A549 (cell line): ENCODE measurements at regions not wholly inside any gene's neighbourhood (a gene's known extent, or its start where the extent isn't known, plus 50 kb on each side); places are given as distances from the start of the nearest gene placed in this dataset.

ENCODE experiments used
- ATAC-seq, 2 experiments: fragments of 200-7000 bp in 1 of 2; fragments of >200 bp in 1 of 2; cut with Nextera tagmentation in 1 of 2; cut with Tn5 transposase in 1 of 2; 3 replicates each; pipeline versions ENCODE4 v1.8.0 to v1.9.1; 2018 to 2020; ENCODE audit warnings: mild to moderate bottlenecking in 1 of 2, moderate library complexity in 1 of 2
- CTCF ChIA-PET: fragments of 300-600 bp; sonication (Branson Sonifier 250); formaldehyde crosslinking; extraction: SDS; loops from one replicate; lab custom pipeline; 2021; ENCODE audit warnings: antibody characterized with exemption, inconsistent platforms; lab: Yijun Ruan, JAX
- POLR2A ChIA-PET: fragments of 350-600 bp; formaldehyde crosslinking; extraction: SDS; loops from one replicate; lab custom pipeline; 2021; ENCODE audit warnings: antibody characterized with exemption, inconsistent platforms; lab: Yijun Ruan, JAX
- DNase-seq, 2 experiments: peaks; one replicate each; pipeline versions ENCODE4 v3.0.0 to v3.0.0-alpha.2; 2011 to 2016; ENCODE audit warnings: low read depth in 1 of 2, low spot score in 1 of 2
- FAIRE-seq: peaks from 2 replicates; lab custom pipeline; 2011; peaks lifted over from hg19 to GRCh38; lab: Jason Lieb, UNC
- H3K27ac ChIP-seq, 2 experiments: fragments of >200 bp; sonication (Bioruptor Twin); formaldehyde crosslinking; 3 replicates each; pipeline ENCODE4 v1.5.1; 2016 to 2017
- H3K4me1 ChIP-seq: fragments of >200 bp; sonication (Bioruptor Twin); formaldehyde crosslinking; 3 replicates; pipeline ENCODE4 v1.6.1; 2016
- H3K4me2 ChIP-seq: fragments of >200 bp; sonication (Bioruptor Twin); formaldehyde crosslinking; 3 replicates; pipeline ENCODE4 v1.6.1; 2016
- H3K4me3 ChIP-seq: fragments of >200 bp; sonication (Bioruptor Twin); formaldehyde crosslinking; 3 replicates; pipeline ENCODE4 v1.5.1; 2016
- H3K9me3 ChIP-seq: fragments of >200 bp; sonication (Bioruptor Twin); formaldehyde crosslinking; 3 replicates; pipeline ENCODE4 v1.6.1; 2016
- ATOH8 ChIP-seq: fragments of 250-450 bp; sonication (Bioruptor Pico); IDR thresholded peaks from 2 replicates; pipeline ENCODE4 v1.5.0; 2020; ENCODE audit warnings: low read depth, mild to moderate bottlenecking, moderate library complexity
- BHLHE40 ChIP-seq: IDR thresholded peaks from 2 replicates; pipeline ENCODE4 v1.6.1; 2012; ENCODE audit warnings: low read depth, low read length, inconsistent platforms
- CBX2 ChIP-seq: fragments of 200-600 bp; sonication (generic); IDR thresholded peaks from 2 replicates; pipeline ENCODE4 v1.6.1; 2016; ENCODE audit warnings: low read depth, mild to moderate bottlenecking, borderline replicate concordance
- CBX8 ChIP-seq: fragments of 200-600 bp; sonication (generic); IDR thresholded peaks from 2 replicates; pipeline ENCODE4 v1.6.1; 2016
- CHD2 ChIP-seq: fragments of 150-350 bp; IDR thresholded peaks from 2 replicates; pipeline ENCODE4 v1.6.1; 2014; ENCODE audit warnings: low read length; ENCODE audit not compliant: partially characterized antibody
- CHD4 ChIP-seq: fragments of 200-600 bp; sonication (generic); IDR thresholded peaks from 2 replicates; pipeline ENCODE4 v1.6.1; 2016; ENCODE audit warnings: antibody characterized with exemption, mild to moderate bottlenecking, borderline replicate concordance
- CTCF ChIP-seq: fragments of >200 bp; sonication (Bioruptor Twin); formaldehyde crosslinking; IDR thresholded peaks from 3 replicates; pipeline ENCODE4 v1.5.1; 2016
- E2F6 ChIP-seq: IDR thresholded peaks from 2 replicates; pipeline ENCODE4 v1.6.1; 2012; ENCODE audit warnings: low read depth, borderline replicate concordance
- EHF ChIP-seq: fragments of 250-450 bp; sonication (Bioruptor Pico); IDR thresholded peaks from 2 replicates; pipeline ENCODE4 v1.5.0; 2020; ENCODE audit warnings: mild to moderate bottlenecking
- EHMT2 ChIP-seq: fragments of 200-600 bp; sonication (generic); IDR thresholded peaks from 2 replicates; pipeline ENCODE4 v1.6.1; 2016; ENCODE audit warnings: antibody characterized with exemption, low read depth, mild to moderate bottlenecking, moderate library complexity
- EP300 ChIP-seq, 2 experiments: fragments of >200 bp; sonication (Bioruptor Twin); formaldehyde crosslinking; IDR thresholded peaks; 2 replicates in 1 of 2; 3 replicates in 1 of 2; pipeline ENCODE4 v1.6.1; 2016 to 2017
- FOSL2 ChIP-seq, 2 experiments: fragments of 450-650 bp in 1 of 2; fragments of >200 bp in 1 of 2; sonication (Bioruptor Twin) in 1 of 2; formaldehyde crosslinking; IDR thresholded peaks; 2 replicates each; pipeline versions ENCODE4 v1.5.0 to v1.6.1; 2016 to 2020; ENCODE audit warnings: mild to moderate bottlenecking in 1 of 2, moderate library complexity in 1 of 2
- GATA3 ChIP-seq: IDR thresholded peaks from 2 replicates; pipeline ENCODE4 v1.6.1; 2012; ENCODE audit warnings: borderline replicate concordance
- HOXA7 ChIP-seq: fragments of 250-450 bp; sonication (Bioruptor Pico); IDR thresholded peaks from 2 replicates; pipeline ENCODE4 v1.5.0; 2020; ENCODE audit warnings: mild to moderate bottlenecking, moderate library complexity
- HOXB13 ChIP-seq: fragments of 250-450 bp; sonication (Bioruptor Pico); IDR thresholded peaks from 2 replicates; pipeline ENCODE4 v1.5.0; 2020; ENCODE audit warnings: low read depth, mild to moderate bottlenecking, moderate library complexity
- JUN ChIP-seq, 2 experiments: fragments of >200 bp; sonication (Bioruptor Twin); formaldehyde crosslinking; IDR thresholded peaks; 2 replicates in 1 of 2; 3 replicates in 1 of 2; pipeline ENCODE4 v1.6.1; 2016 to 2017
- MAZ ChIP-seq: fragments of 150-350 bp; IDR thresholded peaks from 2 replicates; pipeline ENCODE4 v1.6.1; 2014; ENCODE audit warnings: antibody characterized with exemption, low read depth, low read length, borderline replicate concordance
- NPAS2 ChIP-seq: fragments of 250-450 bp; sonication (Bioruptor Pico); IDR thresholded peaks from 2 replicates; pipeline ENCODE4 v1.8.0; 2022; ENCODE audit warnings: mild to moderate bottlenecking, moderate library complexity, borderline replicate concordance
- TFCP2L1 ChIP-seq: fragments of 250-450 bp; sonication (Bioruptor Pico); IDR thresholded peaks from 2 replicates; pipeline ENCODE4 v1.5.0; 2021; ENCODE audit warnings: mild to moderate bottlenecking
- TP53 ChIP-seq: fragments of 250-450 bp; sonication (Bioruptor Pico); IDR thresholded peaks from 2 replicates; pipeline ENCODE4 v1.5.0; 2021; ENCODE audit warnings: mild to moderate bottlenecking, moderate library complexity
- USF2 ChIP-seq: fragments of 450-650 bp; IDR thresholded peaks from 2 replicates; pipeline ENCODE4 v1.6.1; 2014; ENCODE audit warnings: antibody characterized with exemption
- ZFP36 ChIP-seq: fragments of 450-650 bp; IDR thresholded peaks from 2 replicates; pipeline ENCODE4 v1.6.1; 2014; ENCODE audit warnings: borderline replicate concordance; ENCODE audit not compliant: partially characterized antibody
- ZSCAN20 ChIP-seq: fragments of 250-450 bp; sonication (Bioruptor Pico); IDR thresholded peaks from 2 replicates; pipeline ENCODE4 v1.8.0; 2022; ENCODE audit warnings: mild to moderate bottlenecking, moderate library complexity
- WGBS: methylation state at CpG from one replicate; pipeline ENCODE4 v1.1.6; 2017; ENCODE audit errors: missing lambda C conversion rate; 5-methylcytosine and 5-hydroxymethylcytosine counted together
- TF ChIP-seq, protein P1 (sequence below): fragments of 200-600 bp; sonication (generic); IDR thresholded peaks from 2 replicates; pipeline ENCODE4 v1.6.1; 2016; ENCODE audit warnings: antibody characterized with exemption, mild to moderate bottlenecking, moderate library complexity

GRCh38 chr3:25844891-25845290, 55.0 kb downstream of the OXSM start:
- no peak for DNase-seq
- no peak for ATAC-seq
- no peaks in the 10 kb centered on the region for H3K9me3 ChIP-seq
- no peak for TF ChIP-seq E2F6
- no peak for TF ChIP-seq EHF (CRISPR knock-in tag)
- no peak for TF ChIP-seq BHLHE40
- no peak for TF ChIP-seq EP300 (IDR thresholded peaks at IDR 0.05)
- no peak for TF ChIP-seq FOSL2 (IDR thresholded peaks at IDR 0.05)
- no peak for TF ChIP-seq FOSL2 (CRISPR knock-in tag; IDR thresholded peaks at IDR 0.05)
- no peak for TF ChIP-seq GATA3
- TF ChIP-seq MAZ, result no peak
- no peak for TF ChIP-seq ATOH8
- no peak for TF ChIP-seq CTCF
- no peak for TF ChIP-seq EHMT2
- H3K4me3 ChIP-seq, result no peak overlapping the region
- ChIA-PET CTCF (interaction anchor here (1.0 to 2.5 kb wide), 7 partner anchors 10 to 1408 kb away, joined by 3 to 5 read pairs (median 3); no protein-coding TSS in a partner anchor), POLR2A (no interaction called here)
- H3K4me2 ChIP-seq, result no peak overlapping the region
- 0% methylated on average over 1 of the region's 1 CpG for WGBS
- no peaks in the 10 kb centered on the region for H3K4me1 ChIP-seq
- no peak for FAIRE-seq
- no peak overlapping the region for H3K27ac ChIP-seq

DNA sequence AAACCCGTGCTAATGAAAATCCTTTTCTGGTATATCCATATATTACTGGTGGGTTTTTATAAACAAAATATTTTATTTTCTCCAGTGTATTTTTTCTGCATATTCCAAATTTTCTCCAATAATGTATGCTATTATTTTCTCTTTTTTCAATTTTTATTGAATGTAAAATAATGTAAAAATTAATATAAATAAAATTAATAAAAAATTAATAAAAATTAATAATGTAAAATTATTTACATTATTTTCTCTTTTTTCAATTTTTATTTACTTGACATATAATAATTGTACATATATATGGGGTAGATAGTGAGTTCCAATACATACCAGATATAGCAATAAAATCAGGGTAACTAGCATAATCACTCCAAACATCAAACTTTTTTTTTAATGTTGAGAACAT, 56.4 kb downstream of the OXSM start:
- Histone ChIP-seq H3K27ac (no peak overlapping the region), H3K9me3 (no peaks in the 10 kb centered on the region), H3K4me1 (no peaks in the 10 kb centered on the region), H3K4me2 (no peak overlapping the region), H3K4me3 (no peak overlapping the region)
- ATAC-seq (no peak), FAIRE-seq (no peak), DNase-seq (no peak)
- POLR2A ChIA-PET, result no interaction called here
- TF ChIP-seq ZFP36, result no peak
- no peak for TF ChIP-seq EP300 (IDR thresholded peaks at IDR 0.05)
- TF ChIP-seq CBX8, result no peak
- no peak for TF ChIP-seq CHD4
- no peak for TF ChIP-seq TP53 (CRISPR knock-in tag)
- TF ChIP-seq USF2, result no peak
- TF ChIP-seq JUN (IDR thresholded peaks at IDR 0.05), result no peak
- no peak for TF ChIP-seq NPAS2 (CRISPR knock-in tag)
- TF ChIP-seq, protein P1, sequence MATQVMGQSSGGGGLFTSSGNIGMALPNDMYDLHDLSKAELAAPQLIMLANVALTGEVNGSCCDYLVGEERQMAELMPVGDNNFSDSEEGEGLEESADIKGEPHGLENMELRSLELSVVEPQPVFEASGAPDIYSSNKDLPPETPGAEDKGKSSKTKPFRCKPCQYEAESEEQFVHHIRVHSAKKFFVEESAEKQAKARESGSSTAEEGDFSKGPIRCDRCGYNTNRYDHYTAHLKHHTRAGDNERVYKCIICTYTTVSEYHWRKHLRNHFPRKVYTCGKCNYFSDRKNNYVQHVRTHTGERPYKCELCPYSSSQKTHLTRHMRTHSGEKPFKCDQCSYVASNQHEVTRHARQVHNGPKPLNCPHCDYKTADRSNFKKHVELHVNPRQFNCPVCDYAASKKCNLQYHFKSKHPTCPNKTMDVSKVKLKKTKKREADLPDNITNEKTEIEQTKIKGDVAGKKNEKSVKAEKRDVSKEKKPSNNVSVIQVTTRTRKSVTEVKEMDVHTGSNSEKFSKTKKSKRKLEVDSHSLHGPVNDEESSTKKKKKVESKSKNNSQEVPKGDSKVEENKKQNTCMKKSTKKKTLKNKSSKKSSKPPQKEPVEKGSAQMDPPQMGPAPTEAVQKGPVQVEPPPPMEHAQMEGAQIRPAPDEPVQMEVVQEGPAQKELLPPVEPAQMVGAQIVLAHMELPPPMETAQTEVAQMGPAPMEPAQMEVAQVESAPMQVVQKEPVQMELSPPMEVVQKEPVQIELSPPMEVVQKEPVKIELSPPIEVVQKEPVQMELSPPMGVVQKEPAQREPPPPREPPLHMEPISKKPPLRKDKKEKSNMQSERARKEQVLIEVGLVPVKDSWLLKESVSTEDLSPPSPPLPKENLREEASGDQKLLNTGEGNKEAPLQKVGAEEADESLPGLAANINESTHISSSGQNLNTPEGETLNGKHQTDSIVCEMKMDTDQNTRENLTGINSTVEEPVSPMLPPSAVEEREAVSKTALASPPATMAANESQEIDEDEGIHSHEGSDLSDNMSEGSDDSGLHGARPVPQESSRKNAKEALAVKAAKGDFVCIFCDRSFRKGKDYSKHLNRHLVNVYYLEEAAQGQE, result no peak
- no peak for TF ChIP-seq ZSCAN20
- TF ChIP-seq HOXA7 (CRISPR knock-in tag), result no peak
- TF ChIP-seq BHLHE40, result no peak
- TF ChIP-seq E2F6, result no peak
- TF ChIP-seq CBX2, result no peak
- no peak for TF ChIP-seq CHD2
- TF ChIP-seq TFCP2L1 (CRISPR knock-in tag), result no peak
- TF ChIP-seq HOXB13, result no peak
- WGBS, result 54% methylated on average over 1 of the region's 1 CpG
- CTCF ChIA-PET, result interaction anchor here (0.6 to 2.5 kb wide), 5 partner anchors 9 to 198 kb away, joined by 3 to 5 read pairs (median 3); no protein-coding TSS in a partner anchor
